ENCODE measurements at regions not wholly inside any gene's neighbourhood (a gene's known extent, or its start where the extent isn't known, plus 50 kb on each side); places are given as distances from the start of the nearest gene placed in this dataset.

- H2BK15ac ChIP-seq (ENCODE audit: low read depth, low read length), result no peak overlapping the region
- H3K27ac ChIP-seq (ENCODE audit: insufficient read length, low read depth, low read length), result no peak overlapping the region
- H4K8ac ChIP-seq (replicated peaks; ENCODE audit: insufficient read length, low read depth, low read length), result no peak overlapping the region
- peaks cover 4 to 17% of the 10 kb centered on the region in 2 experiments; a peak in 3 of 4 replicates for H3K4me1 Mint-ChIP-seq
- no peak overlapping the region for H2BK12ac ChIP-seq (ENCODE audit: insufficient read length, low read depth, low read length)
- H3K36me3 Mint-ChIP-seq (ENCODE audit: insufficient read depth in 1 of 3, low read depth in 3 of 3), result peaks cover 0 to 2% (median 0%) of the 10 kb centered on the region in 3 experiments; a peak in 2 of 7 replicates
- no peaks in the 10 kb centered on the region for H4K20me1 ChIP-seq (ENCODE audit: control insufficient read depth, insufficient read depth, insufficient read length)
- peaks cover 0 to 4% of the 10 kb centered on the region in 2 experiments; a peak in 2 of 5 replicates for H3K9me3 Mint-ChIP-seq
- H3K4ac ChIP-seq (ENCODE audit: low read depth, low read length), result no peak overlapping the region
- no peak overlapping the region for H3K4me2 ChIP-seq (ENCODE audit: insufficient read depth, insufficient read length, low read length)
- H3K27me3 Mint-ChIP-seq (ENCODE audit: low read depth), result no peaks in the 10 kb centered on the region
- no peaks in the 10 kb centered on the region for H3K23me2 ChIP-seq (ENCODE audit: insufficient read length, low read depth, low read length, poor library complexity, severe bottlenecking)
- H3K4me3 Mint-ChIP-seq, result no peak overlapping the region
- no peak overlapping the region for H2BK120ac ChIP-seq (ENCODE audit: low read depth, low read length, poor library complexity, severe bottlenecking)
- no peak overlapping the region for H4K91ac ChIP-seq (ENCODE audit: insufficient read length, low read depth, low read length)
- H3K27me3 ChIP-seq (ENCODE audit: insufficient read depth, low read length), result no peaks in the 10 kb centered on the region
- H2BK20ac ChIP-seq (ENCODE audit: low read depth, low read length, poor library complexity, severe bottlenecking), result no peak overlapping the region
- H3K79me2 ChIP-seq (ENCODE audit: insufficient read depth, low read length), result no peaks in the 10 kb centered on the region
- H3K9ac ChIP-seq (ENCODE audit: extremely low read depth, insufficient read length, low read length), result no peak overlapping the region
- no peak overlapping the region for H3K27ac Mint-ChIP-seq
- no peak overlapping the region for H3K18ac ChIP-seq (ENCODE audit: insufficient read length, low read depth, low read length)
- no CpG with 5 or more reads among the region's 3 CpGs for WGBS (ENCODE audit: extremely low coverage, insufficient read length, low lambda C conversion rate)
- no peak overlapping the region for H2BK5ac ChIP-seq (ENCODE audit: insufficient read length, low read length)
- no peak overlapping the region for H2AK5ac ChIP-seq (ENCODE audit: insufficient read length, low read length)
- no peaks in the 10 kb centered on the region; the same call in 1 of the 2 replicates for H3K4me1 ChIP-seq (ENCODE audit: insufficient read depth, low read length)
- no peaks in the 10 kb centered on the region for H3K79me1 ChIP-seq (ENCODE audit: insufficient read depth, low read depth, low read length, poor library complexity, severe bottlenecking)
- H4K5ac ChIP-seq (ENCODE audit: insufficient read length, low read depth, low read length), result no peak overlapping the region
- DNase-seq, result no peak
- H3K23ac ChIP-seq (ENCODE audit: insufficient read length, low read depth, low read length), result no peak overlapping the region
- no peak overlapping the region for H3K14ac ChIP-seq (ENCODE audit: insufficient read depth, low read length)
- H3K56ac ChIP-seq (ENCODE audit: insufficient read length, low read depth, low read length), result no peak overlapping the region
- H3K9me3 ChIP-seq (ENCODE audit: control insufficient read depth, low read depth, low read length), result no peaks in the 10 kb centered on the region
- no peak overlapping the region for H3T11ph ChIP-seq (ENCODE audit: low read length)
- no peak for TF ChIP-seq CTCF (conservative IDR thresholded peaks at IDR 0.05)
- H2AFZ ChIP-seq (ENCODE audit: low read length), result no peak overlapping the region
Observed at GRCh38 chr18:27240383-27240782, 55.3 kb upstream of the CHST9 start.
